Sigmoid colon (tissue), 4 donors: ENCODE measurements at regions not wholly inside any gene's neighbourhood (a gene's known extent, or its start where the extent isn't known, plus 50 kb on each side); places are given as distances from the start of the nearest gene placed in this dataset.

Experiments
- CTCF ChIP-seq, 4 experiments: fragments of 450-650 bp in 3 of 4; fragments of 200-600 bp in 1 of 4; IDR thresholded peaks; one replicate each; pipeline ENCODE4 v1.5.1; 2016 to 2019; ENCODE audit warnings: antibody characterized with exemption in 4 of 4, mild to moderate bottlenecking in 3 of 4, moderate library complexity in 2 of 4
- EP300 ChIP-seq, 4 donors: sonication (generic); formaldehyde crosslinking; IDR thresholded peaks; one replicate each; pipeline ENCODE4 v1.6.1; 2017; ENCODE audit warnings: antibody characterized with exemption in 4 of 4
- POLR2AphosphoS5 ChIP-seq, 4 donors: sonication (generic); formaldehyde crosslinking; IDR thresholded peaks; one replicate each; pipeline ENCODE4 v1.6.1; 2017; ENCODE audit warnings: antibody characterized with exemption in 4 of 4

- TF ChIP-seq CTCF (IDR thresholded peaks at IDR 0.05) (no peak), POLR2AphosphoS5 (IDR thresholded peaks at IDR 0.05) (no peak), EP300 (IDR thresholded peaks at IDR 0.05) (no peak)
Observed at GRCh38 chr3:72182206-72182605, 397.3 kb upstream of the PROK2 start.
